Fibroblast of the conjunctiva (primary cell): ENCODE measurements at regions not wholly inside any gene's neighbourhood (a gene's known extent, or its start where the extent isn't known, plus 50 kb on each side); places are given as distances from the start of the nearest gene placed in this dataset.

ENCODE experiments used
- DNase-seq: peaks from one replicate; pipeline ENCODE4 v3.0.0-alpha.2; 2010; ENCODE audit warnings: low read depth

DNA sequence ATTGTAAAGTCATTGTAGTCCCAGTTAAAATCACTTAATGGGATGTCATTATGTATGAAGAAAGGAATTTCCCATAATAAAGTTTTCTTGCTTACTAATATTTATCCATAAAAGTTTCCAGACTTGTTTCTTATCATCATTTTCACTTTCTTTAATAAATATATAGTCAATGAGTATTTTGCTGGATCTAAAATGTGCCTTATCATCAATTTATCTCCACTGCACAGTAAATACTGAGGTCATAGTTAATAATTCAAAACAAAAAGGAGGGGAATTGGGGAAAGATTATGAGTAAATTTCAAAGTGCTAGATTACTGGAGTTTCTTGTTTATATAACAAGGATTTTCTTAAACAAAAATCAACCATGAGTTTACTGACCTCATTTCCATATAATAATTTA lies 279.5 kb upstream of the DKK2 start:
- no peak for DNase-seq

GRCh38 chr4:107314156-107314555 lies 278.0 kb upstream of the DKK2 start:
- no peak for DNase-seq

- no peak for DNase-seq
Measured at GRCh38 chr4:107312366-107312765, 276.3 kb upstream of the DKK2 start.

DNA sequence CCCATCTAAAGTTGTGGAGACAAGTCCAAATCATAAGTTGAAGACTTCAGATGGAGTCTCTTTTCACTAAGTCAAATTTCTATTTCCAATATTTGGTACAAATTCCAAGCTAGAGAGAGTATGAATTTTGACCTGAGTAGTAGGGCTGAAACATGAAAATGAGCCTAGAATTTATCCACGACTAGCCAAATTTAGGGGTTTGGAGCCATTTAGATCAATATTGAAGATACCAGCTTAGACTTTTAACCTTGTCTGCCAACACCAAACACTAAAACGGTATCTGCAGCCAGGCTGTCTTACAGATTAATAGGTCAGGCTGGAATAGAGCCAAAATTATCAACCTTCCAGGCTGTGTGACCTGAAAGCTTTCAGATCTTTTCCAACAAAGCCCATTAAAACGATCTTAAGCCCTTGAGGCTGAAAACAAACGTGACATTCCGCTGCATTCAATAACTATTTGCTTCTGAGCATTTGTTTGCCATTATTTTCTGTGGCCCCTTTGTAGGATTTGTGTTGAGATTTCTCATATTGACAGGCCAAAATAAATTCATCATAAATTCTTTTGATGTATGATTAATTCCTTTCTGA lies 268.7 kb upstream of the DKK2 start:
- DNase-seq = no peak

DNA sequence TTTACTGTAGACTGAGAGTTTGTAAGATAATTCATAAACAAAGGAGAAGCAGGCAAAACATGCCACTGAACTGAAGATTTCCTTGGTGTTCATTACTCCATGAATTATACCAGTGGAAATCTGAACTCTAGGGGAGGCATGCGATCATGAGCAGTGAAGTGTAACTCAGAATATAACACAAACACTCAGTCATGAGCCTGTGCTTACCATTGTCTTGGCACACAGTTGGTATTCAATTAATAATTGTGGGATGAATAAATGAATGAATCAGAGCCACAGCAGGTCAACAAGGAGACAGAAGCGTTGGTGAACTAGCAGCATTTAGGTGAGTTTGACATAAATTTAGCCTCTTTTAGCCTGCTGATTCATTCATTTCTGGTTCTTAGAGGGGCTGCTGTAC lies 263.5 kb upstream of the DKK2 start:
- DNase-seq = no peak

GRCh38 chr4:107292979-107293378 lies 256.9 kb upstream of the DKK2 start:
- no peak for DNase-seq

- peak; percentile 89 for DNase-seq
Measured at GRCh38 chr4:107283587-107284559, 247.8 kb upstream of the DKK2 start.

DNA sequence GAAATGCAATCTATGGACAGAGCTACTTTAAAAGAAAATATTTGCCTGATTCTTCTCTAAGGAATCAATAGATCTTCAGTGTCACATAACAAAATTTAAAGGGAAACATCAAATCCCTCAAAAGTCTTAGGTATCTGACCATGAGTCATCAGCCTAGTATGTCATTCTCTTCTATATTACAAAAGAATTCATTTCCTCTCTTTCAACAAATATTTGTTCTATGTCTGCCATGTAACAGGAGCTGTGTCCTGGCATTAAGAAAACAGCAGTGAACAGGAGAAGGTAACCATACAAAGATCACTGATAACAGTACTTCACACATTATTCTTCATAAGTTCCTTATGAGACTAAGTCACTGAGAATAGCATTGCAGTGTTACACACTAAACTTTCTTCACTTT lies 243.6 kb upstream of the DKK2 start:
- DNase-seq = no peak

- no peak for DNase-seq
Measured at GRCh38 chr4:107278791-107279483, 242.8 kb upstream of the DKK2 start.

- no peak for DNase-seq
Measured at GRCh38 chr4:107276052-107276451, 239.9 kb upstream of the DKK2 start.

GRCh38 chr4:107275225-107275624 lies 239.1 kb upstream of the DKK2 start:
- DNase-seq = no peak

GRCh38 chr4:107270614-107271013 lies 234.5 kb upstream of the DKK2 start:
- DNase-seq = no peak

DNA sequence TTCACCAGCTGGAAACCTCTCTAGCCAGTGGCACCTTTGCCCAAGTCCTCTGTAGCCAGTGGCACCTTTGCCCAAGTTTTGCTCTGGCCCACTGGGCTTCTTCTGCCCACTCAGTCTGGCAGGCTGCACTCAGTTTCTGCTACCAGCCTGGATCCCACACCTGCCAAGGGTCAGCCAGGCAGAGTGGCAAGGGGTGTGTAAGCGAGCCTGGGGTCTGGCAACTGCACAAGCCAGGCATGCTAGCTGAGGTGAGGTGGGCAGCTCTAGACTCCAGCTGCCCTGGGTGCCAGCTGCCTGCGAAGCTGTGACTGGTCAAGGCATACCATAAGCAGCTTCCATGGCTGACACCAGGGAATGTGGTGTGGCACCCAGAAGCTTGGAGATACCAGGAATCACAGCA lies 233.1 kb upstream of the DKK2 start:
- no peak for DNase-seq

DNA sequence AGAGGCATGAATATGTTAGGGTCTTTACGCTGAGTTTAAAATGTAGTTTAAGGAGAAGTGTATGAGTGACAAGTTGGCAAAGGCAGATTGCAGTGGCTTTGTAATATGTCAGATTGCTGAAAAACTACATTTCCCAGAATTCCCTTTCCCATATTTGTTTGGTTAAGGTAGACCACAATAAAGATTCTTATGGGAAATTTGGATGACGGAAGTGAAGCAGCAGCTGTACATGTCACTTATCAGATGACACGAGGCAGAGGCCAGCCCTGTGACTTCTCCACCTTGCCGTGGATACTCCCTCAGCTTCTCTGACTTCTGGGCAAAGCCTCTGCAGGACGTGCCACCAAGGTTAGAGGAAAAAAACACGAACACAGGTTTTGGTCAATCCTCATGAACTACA lies 229.7 kb upstream of the DKK2 start:
- no peak for DNase-seq

DNA sequence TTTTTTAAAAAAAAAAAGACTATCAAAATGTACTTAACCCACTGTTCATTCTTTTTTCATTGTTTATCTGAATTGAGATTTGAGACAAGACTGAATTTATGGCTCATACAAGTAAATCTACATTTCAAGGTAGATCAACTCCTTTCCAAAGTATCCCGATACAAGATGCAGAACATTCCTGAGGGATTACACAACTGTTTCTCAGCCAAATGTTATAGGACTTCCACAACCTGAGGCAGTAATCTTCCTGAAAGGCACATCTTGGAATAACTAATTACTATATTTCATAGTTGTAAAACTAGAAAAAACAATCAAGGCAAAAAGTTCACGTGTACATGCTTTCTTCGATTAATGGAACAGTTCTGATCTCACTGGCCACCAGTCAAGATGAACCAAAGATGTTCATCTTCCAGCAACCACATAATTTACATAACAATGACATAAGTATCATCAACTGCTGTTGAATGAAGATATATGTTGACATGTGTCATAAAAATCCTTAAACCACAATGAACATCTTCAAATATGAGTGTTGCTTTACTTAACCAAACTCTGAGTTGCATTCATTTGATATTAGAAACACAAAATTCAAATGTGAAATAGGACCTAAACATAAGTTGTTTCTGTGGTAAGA lies 225.2 kb upstream of the DKK2 start:
- DNase-seq = no peak

DNA sequence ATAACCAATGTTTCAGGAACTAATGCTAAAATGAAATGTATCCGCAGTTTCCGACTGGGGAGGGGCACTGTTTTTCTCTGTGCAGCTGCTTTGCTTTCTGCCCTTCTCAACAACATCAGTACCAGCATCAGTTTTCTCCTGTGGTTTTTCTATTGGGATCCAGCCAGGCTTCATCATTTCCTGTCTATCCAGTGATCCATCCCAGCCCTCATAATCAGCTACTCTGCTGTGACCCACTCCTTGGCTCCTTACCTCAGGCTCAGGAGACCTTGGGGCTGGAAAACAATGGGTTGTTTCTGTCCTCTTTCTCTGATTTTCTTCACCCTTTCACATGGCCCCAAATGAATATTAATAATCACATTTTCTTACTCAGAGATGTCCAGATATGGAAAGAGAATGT lies 222.2 kb upstream of the DKK2 start:
- DNase-seq = no peak

DNA sequence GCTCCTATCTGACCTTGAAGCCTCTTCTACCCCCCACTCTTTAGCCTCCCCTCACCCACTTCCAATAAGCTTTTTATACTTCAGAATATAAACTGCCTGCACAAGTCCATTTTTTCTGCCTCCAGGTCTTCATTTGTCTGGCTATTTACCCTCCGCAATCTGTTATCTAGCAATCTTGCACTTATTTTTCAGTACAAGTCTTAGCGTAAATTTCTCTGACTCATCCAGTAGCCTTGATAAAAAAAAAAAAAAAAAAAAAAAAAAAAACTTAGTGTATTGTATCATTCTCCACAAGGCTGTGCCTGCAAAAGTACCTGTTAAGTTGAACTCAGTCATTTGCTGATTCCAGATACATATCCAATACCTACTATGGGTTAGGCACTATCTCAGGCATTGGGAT lies 219.5 kb upstream of the DKK2 start:
- DNase-seq = no peak

DNA sequence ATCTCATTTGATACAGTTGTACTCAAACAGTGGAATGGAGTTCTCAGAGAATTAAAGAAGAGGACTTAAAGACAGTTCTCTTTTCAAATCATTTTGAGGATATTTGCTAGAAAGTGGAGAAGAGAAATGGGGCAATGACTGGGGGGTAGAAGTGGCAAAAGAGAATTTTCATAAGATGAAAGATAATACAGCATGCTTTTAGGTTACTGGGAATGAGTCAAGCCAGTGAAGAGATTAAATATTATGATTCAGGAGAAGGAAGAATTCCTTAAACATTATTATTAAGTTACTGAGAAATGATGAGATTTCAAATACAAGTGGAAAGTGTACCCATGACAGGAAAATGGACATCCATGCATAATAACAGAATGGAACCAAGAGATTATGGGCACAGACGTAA lies 219.0 kb upstream of the DKK2 start:
- DNase-seq = no peak

GRCh38 chr4:107253579-107254068 lies 217.5 kb upstream of the DKK2 start:
- no peak for DNase-seq

GRCh38 chr4:107253090-107253489 lies 217.0 kb upstream of the DKK2 start:
- no peak for DNase-seq

GRCh38 chr4:107252571-107252970 lies 216.5 kb upstream of the DKK2 start:
- DNase-seq = no peak

DNA sequence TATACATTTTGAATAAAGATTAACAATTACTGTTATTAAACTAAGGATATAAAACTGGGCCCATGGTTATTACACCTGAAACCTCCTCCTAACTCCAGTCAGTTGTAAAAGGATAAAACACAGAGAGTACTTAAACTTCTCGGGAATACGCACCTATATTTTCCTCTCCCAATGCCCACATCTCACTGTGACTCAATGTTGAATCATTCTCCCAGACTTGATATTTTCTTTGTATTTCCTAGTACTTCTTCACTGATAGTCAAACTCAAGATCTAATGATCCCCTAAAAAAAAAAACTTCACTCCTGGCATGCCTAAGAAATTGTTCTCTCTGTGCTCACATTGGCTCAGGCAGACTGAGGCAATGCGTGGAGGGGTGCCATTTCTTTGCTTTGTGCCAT lies 212.5 kb upstream of the DKK2 start:
- no peak for DNase-seq
